ENCODE measurements at regions not wholly inside any gene's neighbourhood (a gene's known extent, or its start where the extent isn't known, plus 50 kb on each side); places are given as distances from the start of the nearest gene placed in this dataset.
"Not testable (repeated sequence)": the region's sequence is repeated elsewhere in the genome, so short reads cannot be mapped to it uniquely, and the experiment has no call there.

DNA sequence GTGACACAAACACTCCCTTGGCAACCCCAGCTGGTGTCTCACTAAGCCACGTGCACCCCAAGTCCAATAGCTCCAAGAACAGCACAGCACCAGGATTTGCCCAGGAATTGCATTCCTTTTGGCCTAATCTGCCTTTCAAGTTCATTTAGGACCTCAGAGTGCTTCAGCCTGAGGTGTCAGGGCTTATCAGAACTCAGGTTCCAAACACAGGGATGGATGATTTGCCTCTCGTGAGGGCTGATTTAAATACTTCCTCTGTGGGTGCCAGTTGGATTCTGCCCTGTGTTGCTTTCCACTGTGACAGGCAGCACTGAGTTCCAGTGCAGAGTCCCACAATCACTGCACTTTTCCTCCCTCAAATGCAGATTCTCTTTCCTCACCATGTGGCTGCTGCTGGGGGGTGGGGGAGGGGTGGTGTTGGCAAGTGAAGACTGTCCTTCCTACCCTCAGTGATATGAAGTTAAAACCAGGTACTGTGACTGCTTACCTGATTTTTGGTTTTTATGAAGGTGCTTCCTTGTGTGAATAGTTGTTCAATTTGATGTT lies 204.3 kb upstream of the STAC start:
- Histone ChIP-seq H3K4me3 (no peak overlapping the region), H3K27me3 (no peaks in the 10 kb centered on the region), H3K27ac (no peak overlapping the region), H3K4me1 (no peaks in the 10 kb centered on the region), H3K9me3 (no peaks in the 10 kb centered on the region), H3K36me3 (no peaks in the 10 kb centered on the region)
- TF ChIP-seq, protein P1, sequence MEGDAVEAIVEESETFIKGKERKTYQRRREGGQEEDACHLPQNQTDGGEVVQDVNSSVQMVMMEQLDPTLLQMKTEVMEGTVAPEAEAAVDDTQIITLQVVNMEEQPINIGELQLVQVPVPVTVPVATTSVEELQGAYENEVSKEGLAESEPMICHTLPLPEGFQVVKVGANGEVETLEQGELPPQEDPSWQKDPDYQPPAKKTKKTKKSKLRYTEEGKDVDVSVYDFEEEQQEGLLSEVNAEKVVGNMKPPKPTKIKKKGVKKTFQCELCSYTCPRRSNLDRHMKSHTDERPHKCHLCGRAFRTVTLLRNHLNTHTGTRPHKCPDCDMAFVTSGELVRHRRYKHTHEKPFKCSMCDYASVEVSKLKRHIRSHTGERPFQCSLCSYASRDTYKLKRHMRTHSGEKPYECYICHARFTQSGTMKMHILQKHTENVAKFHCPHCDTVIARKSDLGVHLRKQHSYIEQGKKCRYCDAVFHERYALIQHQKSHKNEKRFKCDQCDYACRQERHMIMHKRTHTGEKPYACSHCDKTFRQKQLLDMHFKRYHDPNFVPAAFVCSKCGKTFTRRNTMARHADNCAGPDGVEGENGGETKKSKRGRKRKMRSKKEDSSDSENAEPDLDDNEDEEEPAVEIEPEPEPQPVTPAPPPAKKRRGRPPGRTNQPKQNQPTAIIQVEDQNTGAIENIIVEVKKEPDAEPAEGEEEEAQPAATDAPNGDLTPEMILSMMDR (IDR thresholded peaks at IDR 0.05), result no peak
- TF ChIP-seq POLR2AphosphoS5 (IDR thresholded peaks at IDR 0.05; ENCODE audit: insufficient read depth in 1 of 2, low read depth in 1 of 2) (no peak), POLR2A (IDR thresholded peaks at IDR 0.05) (no peak)
- intact Hi-C loops (cut with DNase I), result no loop called here
- DNase-seq (ENCODE audit: extremely low spot score in 2 of 2), result no peak

DNA sequence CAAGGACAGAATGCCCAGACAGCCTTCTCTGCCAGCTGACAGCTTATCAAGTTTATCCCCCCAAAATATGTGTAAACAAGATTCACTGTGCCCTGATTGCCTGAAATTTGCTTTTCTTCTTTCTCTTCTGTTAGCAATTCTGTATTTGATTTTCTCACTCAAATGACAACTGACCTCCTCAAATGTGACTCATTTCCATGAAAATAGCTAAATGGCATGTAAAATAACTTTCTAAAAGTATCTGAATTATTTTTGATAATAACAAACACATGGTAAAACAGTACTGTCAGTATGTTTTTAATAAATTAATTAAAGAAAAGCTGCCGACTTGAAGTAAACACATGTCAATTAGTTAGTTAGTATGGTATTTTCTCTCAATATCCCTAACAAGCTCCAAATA lies 202.3 kb upstream of the STAC start:
- DNase-seq (ENCODE audit: extremely low spot score in 2 of 2), result no peak
- no peaks in the 10 kb centered on the region for H3K27me3 ChIP-seq
- H3K9me3 ChIP-seq, result no peaks in the 10 kb centered on the region
- no peaks in the 10 kb centered on the region for H3K36me3 ChIP-seq
- H3K4me3 ChIP-seq, result no peak overlapping the region
- H3K27ac ChIP-seq, result no peak overlapping the region
- no peaks in the 10 kb centered on the region for H3K4me1 ChIP-seq
- intact Hi-C loops (cut with DNase I), result no loop called here
- no peak for TF ChIP-seq POLR2AphosphoS5 (IDR thresholded peaks at IDR 0.05; ENCODE audit: insufficient read depth in 1 of 2, low read depth in 1 of 2)
- no peak for TF ChIP-seq POLR2A (IDR thresholded peaks at IDR 0.05)
- TF ChIP-seq, protein P1 (IDR thresholded peaks at IDR 0.05), result no peak

GRCh38 chr3:36182024-36182423 lies 198.3 kb upstream of the STAC start:
- no peak for DNase-seq (ENCODE audit: extremely low spot score in 2 of 2)
- no peak for TF ChIP-seq POLR2A (IDR thresholded peaks at IDR 0.05)
- H3K27me3 ChIP-seq, result no peaks in the 10 kb centered on the region
- intact Hi-C loops (cut with DNase I), result no loop called here
- H3K36me3 ChIP-seq, result no peaks in the 10 kb centered on the region
- H3K27ac ChIP-seq, result no peak overlapping the region
- no peaks in the 10 kb centered on the region for H3K9me3 ChIP-seq
- H3K4me1 ChIP-seq, result no peaks in the 10 kb centered on the region
- H3K4me3 ChIP-seq, result no peak overlapping the region

DNA sequence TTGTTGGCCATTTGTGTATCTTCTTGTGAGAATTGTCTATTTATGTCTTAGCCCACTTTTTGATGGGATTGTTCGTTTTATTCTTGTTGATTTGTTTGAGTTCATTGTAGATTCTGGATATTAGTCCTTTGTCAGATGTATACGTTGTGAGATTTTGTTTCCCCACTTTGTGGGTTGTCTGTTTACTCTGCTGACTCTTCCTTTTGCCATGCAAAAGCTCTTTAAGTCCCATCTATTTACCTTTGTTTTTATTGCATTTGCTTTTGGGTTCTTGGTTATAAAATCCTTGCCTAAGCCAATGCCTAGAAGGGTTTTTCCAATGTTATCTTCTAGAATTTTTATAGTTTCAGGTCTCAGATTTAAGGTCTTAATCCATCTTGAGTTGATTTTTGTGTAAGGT lies 193.1 kb upstream of the STAC start:
- H3K36me3 ChIP-seq; H3K27me3 ChIP-seq; H3K27ac ChIP-seq; H3K4me1 ChIP-seq; H3K4me3 ChIP-seq; intact Hi-C loops (cut with DNase I); DNase-seq (ENCODE audit: extremely low spot score in 2 of 2); H3K9me3 ChIP-seq: not testable (repeated sequence)

- no peaks in the 10 kb centered on the region for H3K36me3 ChIP-seq
- no peak overlapping the region for H3K4me3 ChIP-seq
- H3K4me1 ChIP-seq, result no peaks in the 10 kb centered on the region
- TF ChIP-seq POLR2A (IDR thresholded peaks at IDR 0.05), result no peak
- TF ChIP-seq, protein P1 (IDR thresholded peaks at IDR 0.05), result no peak
- TF ChIP-seq POLR2AphosphoS5 (IDR thresholded peaks at IDR 0.05; ENCODE audit: insufficient read depth in 1 of 2, low read depth in 1 of 2), result no peak
- no peaks in the 10 kb centered on the region for H3K9me3 ChIP-seq
- no peak for DNase-seq (ENCODE audit: extremely low spot score in 2 of 2)
- no peaks in the 10 kb centered on the region for H3K27me3 ChIP-seq
- intact Hi-C loops (cut with DNase I), result no loop called here
- no peak overlapping the region for H3K27ac ChIP-seq
These were observed 187.4 kb upstream of the STAC start for GRCh38 chr3:36192901-36193300.

- intact Hi-C loops (cut with DNase I), result no loop called here
- TF ChIP-seq POLR2A (IDR thresholded peaks at IDR 0.05) (no peak), POLR2AphosphoS5 (IDR thresholded peaks at IDR 0.05; ENCODE audit: insufficient read depth in 1 of 2, low read depth in 1 of 2) (no peak)
- TF ChIP-seq, protein P1 (IDR thresholded peaks at IDR 0.05), result no peak
- no peak for DNase-seq (ENCODE audit: extremely low spot score in 2 of 2)
- Histone ChIP-seq H3K4me3 (no peak overlapping the region), H3K9me3 (no peaks in the 10 kb centered on the region), H3K4me1 (no peaks in the 10 kb centered on the region), H3K27me3 (no peaks in the 10 kb centered on the region), H3K27ac (no peak overlapping the region), H3K36me3 (no peaks in the 10 kb centered on the region)
These were observed 186.9 kb upstream of the STAC start for GRCh38 chr3:36193448-36193847.

Data from vagina (tissue), 2 donors.